ENCODE measurements at regions not wholly inside any gene's neighbourhood (a gene's known extent, or its start where the extent isn't known, plus 50 kb on each side); places are given as distances from the start of the nearest gene placed in this dataset.

- no peak for TF ChIP-seq ATF2 (IDR thresholded peaks at IDR 0.05; ENCODE audit: low read length)
- TF ChIP-seq E2F6 (IDR thresholded peaks at IDR 0.05), result no peak
- TF ChIP-seq TEAD4 (IDR thresholded peaks at IDR 0.05; ENCODE audit: low read depth, low read length), result no peak
These were observed 1065.2 kb upstream of the FAM98A start (continued) for GRCh38 chr2:34664266-34664665.

Data from H1 (cell line).